ENCODE measurements at regions not wholly inside any gene's neighbourhood (a gene's known extent, or its start where the extent isn't known, plus 50 kb on each side); places are given as distances from the start of the nearest gene placed in this dataset.

GRCh38 chr2:51526766-51527165, 494.8 kb upstream of the NRXN1 start:
- DNase-seq = no peak

GRCh38 chr2:51516667-51517066, 484.7 kb upstream of the NRXN1 start:
- no peak for DNase-seq

GRCh38 chr2:51511002-51511401, 479.1 kb upstream of the NRXN1 start:
- no peak for DNase-seq

DNA sequence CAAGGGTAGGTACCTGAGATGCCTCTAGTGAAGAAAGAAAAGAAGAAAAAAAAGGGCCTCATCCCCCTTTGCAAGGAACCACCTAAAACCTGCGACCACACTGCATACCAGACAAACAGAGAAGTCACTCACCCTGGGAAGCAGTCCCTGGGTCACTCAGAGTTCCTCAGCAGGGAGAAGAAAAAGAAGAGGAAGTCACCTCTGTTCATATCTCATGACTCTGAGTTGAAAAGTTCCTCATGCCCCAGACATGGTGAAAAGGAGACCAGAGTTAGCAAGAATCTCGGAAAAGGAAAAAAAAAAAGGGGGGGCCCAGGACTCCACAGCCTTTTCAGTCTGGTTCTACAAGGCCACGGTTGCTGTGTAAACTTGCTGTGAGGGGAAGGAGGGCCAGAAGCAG, 478.4 kb upstream of the NRXN1 start:
- DNase-seq = no peak

DNA sequence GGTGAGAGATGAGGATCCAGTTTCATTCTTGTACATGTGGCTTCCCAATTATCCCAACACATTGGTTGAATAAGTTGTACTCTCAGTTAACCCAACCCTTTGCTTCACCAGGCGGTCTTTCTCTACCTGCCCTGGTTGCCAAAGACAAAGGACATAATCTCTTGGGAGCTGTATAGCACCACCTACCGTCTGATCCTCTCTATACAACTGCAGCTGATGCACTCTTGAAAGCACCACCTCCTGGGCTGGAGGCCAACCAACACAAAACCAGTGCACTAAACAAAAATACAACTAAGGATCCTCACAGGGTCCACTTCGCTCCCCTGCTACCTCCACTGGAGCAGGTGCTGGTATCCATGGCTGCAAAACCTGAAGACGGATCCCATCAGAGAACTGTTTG, 473.6 kb upstream of the NRXN1 start:
- no peak for DNase-seq

GRCh38 chr2:51490576-51491234, 458.8 kb upstream of the NRXN1 start:
- no peak for DNase-seq

DNA sequence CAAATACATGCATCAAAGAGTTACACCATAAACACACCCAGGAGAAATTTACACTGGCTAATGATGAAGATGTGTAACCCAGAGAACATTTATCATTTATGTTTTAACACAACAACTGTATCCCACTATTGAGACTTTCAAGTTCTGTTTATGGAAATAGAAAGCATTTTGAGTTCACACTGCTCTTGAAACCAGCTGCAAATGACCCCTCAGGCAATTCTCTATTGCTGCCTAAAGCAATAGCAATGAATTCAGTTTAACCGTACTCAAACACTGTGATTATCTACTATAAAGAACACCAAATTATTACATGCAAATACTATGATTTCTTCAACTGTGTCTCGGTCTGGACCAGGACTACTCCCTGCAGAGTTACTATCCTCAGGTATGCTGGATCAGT, 452.7 kb upstream of the NRXN1 start:
- DNase-seq = no peak

DNA sequence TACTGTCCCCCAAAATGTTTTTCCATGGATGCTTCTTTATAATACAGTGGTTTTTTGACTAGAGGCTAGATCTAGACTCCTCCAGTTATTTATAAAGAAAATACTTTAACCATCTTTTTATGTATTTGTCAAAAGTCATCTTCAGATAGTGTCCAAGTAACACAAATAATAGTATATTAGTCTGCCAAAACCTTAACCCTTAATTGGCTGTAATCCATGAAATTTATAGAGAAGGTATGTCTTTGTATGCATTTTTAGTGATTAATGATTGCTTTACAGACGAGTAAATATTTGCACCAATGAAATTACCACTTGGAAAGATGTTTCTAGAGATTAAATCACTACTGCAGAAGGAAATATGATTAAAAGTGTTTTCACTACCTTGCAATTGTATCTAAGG, 451.8 kb upstream of the NRXN1 start:
- no peak for DNase-seq

DNA sequence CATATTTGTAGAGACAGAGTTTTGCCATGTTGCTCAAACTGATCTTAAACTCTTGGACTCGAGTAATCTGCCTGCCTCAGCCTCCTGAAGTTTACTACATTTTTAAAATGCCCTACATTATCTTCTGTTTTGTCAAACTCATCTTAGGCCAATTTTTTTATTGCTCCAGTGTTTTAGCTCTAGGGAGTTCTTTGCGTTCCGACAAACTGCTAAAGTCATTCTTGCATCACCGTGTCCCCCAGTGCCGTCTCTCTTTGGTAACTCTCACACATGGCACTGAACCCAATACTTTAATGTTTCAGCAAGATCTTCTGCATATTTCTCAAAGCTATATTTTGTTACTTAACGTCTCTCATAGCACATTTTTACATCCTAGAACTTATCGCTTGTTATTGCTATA, 440.9 kb upstream of the NRXN1 start:
- DNase-seq = no peak

DNA sequence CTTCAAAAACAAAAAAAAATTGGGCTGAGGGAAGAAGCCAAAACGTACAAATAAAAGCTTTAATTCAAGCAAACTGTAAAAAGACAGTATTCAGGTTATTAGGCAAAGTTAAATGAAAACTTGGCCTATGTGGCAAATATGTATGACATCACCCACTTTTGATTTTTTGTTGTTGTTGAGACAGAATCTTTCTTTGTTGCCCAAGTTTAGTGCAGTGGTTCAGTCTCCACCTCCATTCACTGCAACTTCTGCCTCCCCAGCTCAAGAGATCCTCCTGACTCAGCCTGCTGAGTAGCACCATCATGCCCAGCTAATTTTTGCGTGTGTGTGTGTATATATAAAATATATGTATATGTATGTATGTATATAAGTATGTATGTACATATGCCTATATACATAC, 440.4 kb upstream of the NRXN1 start:
- DNase-seq = no peak

DNA sequence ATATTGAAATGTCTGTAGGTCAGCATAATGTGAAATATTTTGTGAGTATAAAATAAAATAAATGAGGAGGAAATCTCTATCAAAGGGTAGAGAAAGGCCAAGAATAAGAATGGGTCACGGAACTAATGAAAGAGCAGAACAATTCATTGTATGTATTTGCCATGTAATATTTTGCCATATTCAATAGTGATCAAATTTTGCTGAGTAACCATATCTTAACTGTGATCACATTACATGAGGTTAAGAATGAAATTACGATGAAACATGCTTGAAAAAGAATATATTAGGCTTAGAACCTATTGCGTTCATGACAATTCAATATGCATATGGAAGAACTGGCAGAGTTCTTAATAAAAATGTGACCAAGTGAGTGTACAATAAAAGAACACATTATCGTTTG, 437.2 kb upstream of the NRXN1 start:
- no peak for DNase-seq

DNA sequence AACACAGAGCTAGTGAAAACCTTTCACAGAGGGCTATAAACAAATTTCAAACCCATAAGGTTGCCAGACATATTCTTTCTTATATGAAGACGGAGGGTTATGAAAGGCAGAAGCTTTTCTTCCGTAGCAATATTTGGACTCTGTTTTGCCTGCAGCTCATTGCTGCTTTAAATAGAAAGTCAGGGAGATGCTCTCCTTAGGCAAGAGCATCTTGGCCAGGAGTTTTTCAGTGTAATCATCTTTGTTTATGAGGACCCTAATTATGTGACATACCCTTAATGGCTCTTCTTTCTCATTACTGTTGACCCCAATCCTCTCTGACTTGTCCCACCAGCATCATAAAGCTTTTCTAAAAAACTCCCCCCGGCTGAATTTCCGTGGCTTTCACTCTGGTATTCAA, 433.4 kb upstream of the NRXN1 start:
- no peak for DNase-seq

GRCh38 chr2:51454177-51454576, 422.2 kb upstream of the NRXN1 start:
- no peak for DNase-seq

GRCh38 chr2:51448911-51449310, 417.0 kb upstream of the NRXN1 start:
- DNase-seq = no peak

DNA sequence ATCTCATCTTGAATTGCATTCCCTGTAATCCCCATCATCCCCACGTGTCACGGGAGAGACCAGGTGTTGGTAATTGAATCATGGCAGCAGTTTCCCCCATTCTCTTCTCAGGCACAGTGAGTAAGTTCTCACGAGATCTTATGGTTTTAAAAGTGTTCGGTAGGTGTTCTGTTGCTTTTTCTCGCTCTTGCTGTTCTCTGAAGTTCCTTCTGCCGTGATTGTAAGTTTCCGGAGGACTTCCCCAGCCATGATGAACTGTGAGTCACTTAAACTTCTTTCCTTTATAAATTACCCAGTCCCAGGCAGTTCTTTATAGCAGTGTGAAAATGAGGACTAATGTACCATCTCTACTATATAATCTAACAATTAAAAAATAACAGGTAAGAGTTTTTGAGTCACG, 409.9 kb upstream of the NRXN1 start:
- no peak for DNase-seq

DNA sequence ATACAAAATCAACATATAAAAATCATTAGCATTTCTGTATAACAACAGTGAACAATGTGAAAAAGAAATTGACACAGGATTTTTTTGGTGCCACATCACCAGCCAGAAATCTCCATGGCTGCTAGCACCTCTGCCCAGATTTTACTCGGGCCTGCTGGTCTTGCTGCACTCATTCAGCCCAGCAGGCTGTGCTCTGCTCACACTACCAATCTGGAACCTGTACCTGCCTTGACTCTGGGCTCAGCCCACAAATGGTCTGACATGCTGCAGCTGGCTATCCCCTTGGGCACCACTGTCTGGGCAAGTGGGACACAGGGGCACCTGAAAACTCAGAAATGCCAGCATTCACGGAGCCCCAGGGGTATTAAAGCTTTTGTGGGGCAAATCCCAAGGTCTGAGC, 392.5 kb upstream of the NRXN1 start:
- no peak for DNase-seq

DNA sequence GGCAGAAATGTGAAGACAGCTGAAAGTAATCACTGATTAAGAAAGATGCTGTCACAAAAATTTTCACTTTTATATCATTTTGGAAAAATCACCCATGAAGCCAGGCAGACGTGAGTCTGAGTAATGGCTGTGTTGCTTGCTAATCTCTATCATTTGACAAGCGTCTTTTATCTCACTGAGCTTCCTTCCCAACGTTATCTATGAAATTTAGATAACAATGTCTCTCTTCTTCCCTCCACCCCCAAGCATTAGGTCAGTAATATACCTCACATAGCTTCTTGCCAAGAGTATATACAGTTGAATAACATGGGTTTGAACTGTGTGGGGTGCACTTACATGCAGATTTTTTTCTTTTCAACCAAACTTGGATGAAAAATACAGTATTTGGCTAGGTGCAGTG, 388.6 kb upstream of the NRXN1 start:
- DNase-seq = no peak

GRCh38 chr2:51413726-51414125, 381.8 kb upstream of the NRXN1 start:
- no peak for DNase-seq

DNA sequence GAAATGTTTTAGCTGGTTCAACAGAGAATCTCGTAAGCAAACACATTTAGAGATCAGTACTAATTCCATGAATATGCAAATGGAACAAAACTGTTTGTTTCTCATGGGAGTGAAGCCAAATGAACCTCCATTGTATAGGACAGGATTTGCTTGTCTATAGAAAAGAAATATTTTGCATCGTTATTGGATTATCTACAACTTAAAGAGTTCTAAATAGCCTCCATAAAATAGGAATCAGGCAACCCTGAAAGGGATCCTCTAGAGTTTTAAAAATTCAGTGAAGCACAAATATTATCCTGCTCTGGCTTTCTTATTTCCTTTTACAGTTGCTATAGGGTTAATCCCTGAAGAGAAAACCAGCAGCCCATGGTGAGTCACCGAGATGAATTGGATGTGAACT, 378.4 kb upstream of the NRXN1 start:
- DNase-seq = no peak

DNA sequence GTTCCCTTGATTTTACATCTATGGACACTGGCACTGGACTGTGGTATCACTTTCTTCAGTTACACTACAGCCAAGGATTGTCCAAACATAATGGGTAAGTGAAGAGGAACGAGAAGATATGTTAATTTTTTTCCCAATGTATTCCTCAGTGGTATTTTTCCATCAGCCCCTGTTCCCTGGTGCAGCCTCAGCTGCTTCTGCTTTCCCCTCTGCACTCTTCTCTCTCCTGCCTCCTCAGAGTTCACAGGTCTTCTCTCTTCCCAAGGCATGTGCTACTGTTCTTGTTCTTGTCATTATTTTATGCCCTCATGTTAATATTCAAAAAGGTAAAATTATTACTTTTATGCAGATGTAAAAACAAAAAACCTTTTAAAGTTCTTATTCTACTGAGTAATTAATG, 378.0 kb upstream of the NRXN1 start:
- DNase-seq = no peak

DNA sequence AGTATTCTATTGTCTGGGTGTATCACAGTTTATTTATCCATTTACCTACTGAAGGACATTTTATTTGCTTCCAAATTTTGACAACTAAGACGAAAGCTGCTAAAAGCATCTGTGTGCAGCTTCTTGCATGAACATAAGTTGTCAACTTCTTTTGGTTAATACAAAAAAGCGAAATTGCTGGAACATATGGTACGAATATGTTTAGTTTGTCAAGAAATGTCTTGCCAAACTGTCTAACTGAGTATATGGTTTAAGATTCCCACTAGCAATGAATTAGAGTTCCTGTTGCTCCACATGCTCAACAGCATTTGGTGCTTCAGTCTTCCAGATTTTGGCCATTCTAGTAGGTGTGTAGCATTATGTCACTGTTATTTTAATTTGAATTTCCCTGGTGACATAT, 372.3 kb upstream of the NRXN1 start:
- DNase-seq = no peak

DNA sequence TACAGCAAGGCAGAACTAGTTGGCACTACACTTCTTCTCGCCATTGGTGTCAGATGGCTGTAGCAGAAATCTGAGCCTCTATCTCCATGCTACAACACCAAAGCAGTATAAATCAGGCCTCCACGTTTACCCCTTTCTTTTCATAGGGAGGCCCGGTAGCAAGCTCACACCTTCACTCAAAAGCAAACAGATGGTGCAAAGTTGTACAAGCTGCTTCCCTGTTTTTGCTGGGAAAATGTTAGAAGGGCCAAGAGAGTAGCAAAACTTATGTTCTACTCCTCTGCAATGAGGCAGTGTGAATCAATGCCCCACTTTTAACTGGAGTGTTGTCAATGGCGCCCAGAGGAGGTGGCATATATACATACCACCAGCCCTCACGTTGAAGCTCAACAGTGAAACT, 369.6 kb upstream of the NRXN1 start:
- no peak for DNase-seq

GRCh38 chr2:51387235-51387634, 355.3 kb upstream of the NRXN1 start:
- no peak for DNase-seq

DNA sequence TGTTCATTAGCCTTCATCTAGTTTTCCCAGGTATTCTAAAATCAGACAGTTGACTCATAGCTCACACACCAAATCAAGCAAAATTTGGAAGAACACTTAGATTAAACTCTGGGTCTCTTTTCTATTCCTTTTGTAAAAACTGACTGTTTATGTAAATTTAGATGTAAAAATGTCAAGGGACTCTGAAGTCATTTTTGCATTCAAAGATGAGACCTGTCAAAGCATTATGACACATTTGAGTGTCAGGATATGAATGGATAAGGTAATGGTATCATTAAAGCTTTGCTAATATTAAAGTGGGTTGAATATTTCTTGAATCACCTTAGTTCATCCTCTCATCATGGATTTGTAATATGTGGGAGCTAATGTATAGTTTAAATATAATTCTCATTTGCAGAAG, 348.1 kb upstream of the NRXN1 start:
- no peak for DNase-seq

DNA sequence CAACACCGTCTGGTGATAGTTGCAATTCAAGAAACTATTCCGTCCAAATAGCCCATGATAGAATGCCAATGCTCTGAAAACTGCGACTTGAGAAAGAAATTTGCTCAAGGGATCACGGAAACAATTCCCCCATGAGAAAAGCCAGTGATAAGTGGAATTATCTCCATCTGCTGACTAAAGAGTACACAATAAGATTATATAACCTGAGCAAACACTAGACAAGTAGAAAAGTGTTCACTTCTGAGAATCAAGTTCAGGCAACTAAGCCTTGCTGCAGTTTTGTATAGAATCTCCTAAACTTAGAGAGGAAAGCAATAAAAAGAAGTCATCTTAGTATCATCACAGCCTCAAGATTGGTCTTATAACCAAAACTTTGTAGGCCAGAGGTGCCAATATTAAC, 336.3 kb upstream of the NRXN1 start:
- DNase-seq = no peak

DNA sequence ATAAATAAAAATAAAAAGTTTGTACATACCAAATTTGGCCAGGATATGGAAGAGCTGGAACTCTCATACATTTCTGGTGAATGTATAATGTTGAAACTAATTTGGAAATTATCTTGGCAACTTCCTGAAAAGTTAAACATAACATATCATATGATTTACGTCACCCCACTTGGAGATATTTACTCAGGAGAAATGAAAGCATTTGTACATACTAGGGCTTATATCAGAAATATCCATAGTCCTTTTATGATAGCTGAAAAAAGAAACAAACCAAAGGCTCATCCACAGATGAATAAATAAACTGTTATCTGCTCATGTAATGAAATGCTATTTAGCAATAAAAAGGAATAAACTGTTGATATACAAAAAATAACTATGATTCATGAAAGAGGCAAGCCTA, 318.2 kb upstream of the NRXN1 start:
- no peak for DNase-seq

Measured in activated naive CD4-positive, alpha-beta T cell treated with Interleukin-2 at 50 U/mL for 16 hours (primary cell).